ENCODE measurements at regions not wholly inside any gene's neighbourhood (a gene's known extent, or its start where the extent isn't known, plus 50 kb on each side); places are given as distances from the start of the nearest gene placed in this dataset.

DNA sequence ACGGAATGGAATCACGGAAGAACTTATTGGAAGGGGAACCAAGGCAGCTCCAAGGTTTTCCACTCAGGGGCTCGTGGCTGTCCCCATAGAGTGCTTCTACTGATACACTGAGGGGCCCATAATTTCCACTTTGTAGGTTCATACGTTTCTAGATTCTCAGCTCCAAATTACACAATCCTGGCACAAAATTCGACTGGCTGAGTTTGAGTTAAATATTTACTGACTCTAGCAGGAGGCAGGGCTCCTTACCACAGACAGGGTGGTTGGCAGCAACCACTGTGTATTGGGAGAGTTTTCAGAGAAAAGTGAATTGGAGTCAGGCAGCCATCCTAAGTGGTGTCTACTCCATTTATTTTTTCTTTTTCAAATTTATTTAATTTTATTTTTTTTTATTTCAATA, 55.4 kb upstream of the SEC61G start:
- DNase-seq: no peak

DNA sequence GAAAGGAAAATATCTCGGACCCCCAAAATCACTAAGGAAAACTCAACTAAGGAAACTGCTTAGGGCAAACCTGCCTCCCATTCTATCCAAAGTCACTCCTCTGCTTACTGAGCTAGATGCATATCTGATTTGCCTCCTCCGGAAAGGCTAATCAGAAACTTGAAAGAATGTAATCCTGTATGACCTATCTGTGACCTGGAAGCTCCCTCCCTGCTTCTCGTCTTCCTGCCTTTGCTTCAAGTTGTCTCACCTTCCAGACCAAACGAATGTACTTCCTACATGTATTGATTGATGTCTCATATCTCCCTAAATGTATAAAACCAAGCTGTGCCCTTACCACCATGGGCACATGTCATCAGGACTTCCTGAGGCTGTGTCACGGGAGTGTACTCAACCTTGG, 58.1 kb upstream of the SEC61G start:
- no peak for DNase-seq
- no peak for TF ChIP-seq CTCF (IDR thresholded peaks at IDR 0.05)
- Mint-ChIP-seq H3K27ac (no peak overlapping the region), H3K36me3 (ENCODE audit: low read depth) (no peaks in the 10 kb centered on the region), H3K27me3 (ENCODE audit: insufficient read depth) (peaks cover 21% of the 10 kb centered on the region), H3K4me1 (ENCODE audit: low read depth) (peaks cover 2% of the 10 kb centered on the region), H3K4me3 (no peak overlapping the region), H3K9me3 (no peaks in the 10 kb centered on the region)

More for the DNA sequence above, 55.4 kb upstream of the SEC61G start:
- Mint-ChIP-seq H3K4me1 (ENCODE audit: low read depth) (peaks cover 27% of the 10 kb centered on the region), H3K4me3 (no peak overlapping the region), H3K36me3 (ENCODE audit: low read depth) (no peaks in the 10 kb centered on the region), H3K27me3 (ENCODE audit: insufficient read depth) (peaks cover 21% of the 10 kb centered on the region), H3K27ac (no peak overlapping the region), H3K9me3 (no peaks in the 10 kb centered on the region)
- TF ChIP-seq CTCF (IDR thresholded peaks at IDR 0.05): no peak

DNA sequence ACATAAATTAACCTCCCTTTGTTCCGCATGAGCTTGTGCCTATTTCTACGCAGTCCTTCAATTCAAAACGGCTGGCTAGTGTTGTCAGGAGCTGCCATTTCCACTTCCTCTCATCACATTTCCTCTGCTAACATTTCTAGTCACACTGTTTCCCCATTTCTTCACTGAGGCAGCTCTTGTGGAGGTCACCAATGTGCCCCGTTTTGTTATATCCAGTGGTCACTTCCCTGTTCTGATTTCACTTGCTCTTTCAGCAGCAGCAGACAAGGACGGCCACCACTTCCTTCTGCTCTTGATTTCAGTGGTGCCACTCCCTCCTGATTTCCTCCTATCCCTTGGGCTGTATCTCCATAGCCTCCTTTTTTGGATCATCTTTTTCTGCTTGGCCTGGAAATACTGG, 64.8 kb upstream of the SEC61G start:
- Mint-ChIP-seq H3K4me3 (no peak overlapping the region), H3K27ac (no peak overlapping the region), H3K36me3 (ENCODE audit: low read depth) (no peaks in the 10 kb centered on the region; the same call in none of the 2 replicates), H3K27me3 (ENCODE audit: insufficient read depth) (peaks cover 4% of the 10 kb centered on the region), H3K9me3 (peaks cover 11% of the 10 kb centered on the region), H3K4me1 (ENCODE audit: low read depth) (peaks cover 9% of the 10 kb centered on the region)
- DNase-seq: no peak
- no peak for TF ChIP-seq CTCF (IDR thresholded peaks at IDR 0.05)

DNA sequence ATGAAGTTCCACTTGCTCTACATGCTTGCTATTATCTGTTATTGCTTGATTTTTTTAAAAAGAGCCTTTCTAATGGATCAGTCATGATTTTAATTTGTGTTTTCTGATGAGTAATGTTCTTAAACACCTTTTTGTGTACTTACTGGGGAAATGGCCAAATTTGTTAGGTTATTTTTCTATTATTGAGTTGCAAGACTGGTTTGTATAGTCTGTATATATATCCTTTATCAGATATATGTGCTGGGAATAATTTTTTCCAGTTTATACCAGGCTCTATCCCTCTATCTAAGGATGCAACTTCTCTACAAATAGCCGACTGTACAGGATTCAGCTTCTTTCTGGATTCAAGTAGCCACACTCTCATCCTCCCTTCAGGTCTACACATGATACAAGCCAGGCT, 65.6 kb upstream of the SEC61G start:
- no peak overlapping the region for H3K4me3 Mint-ChIP-seq
- no peak overlapping the region for H3K27ac Mint-ChIP-seq
- no peak for TF ChIP-seq CTCF (IDR thresholded peaks at IDR 0.05)
- peaks cover 11% of the 10 kb centered on the region for H3K9me3 Mint-ChIP-seq
- H3K4me1 Mint-ChIP-seq (ENCODE audit: low read depth): peaks cover 9% of the 10 kb centered on the region
- DNase-seq: no peak
- peaks cover 5% of the 10 kb centered on the region for H3K36me3 Mint-ChIP-seq (ENCODE audit: low read depth)
- H3K27me3 Mint-ChIP-seq (ENCODE audit: insufficient read depth): peaks cover 4% of the 10 kb centered on the region

- no peak for DNase-seq
- Mint-ChIP-seq H3K36me3 (ENCODE audit: low read depth) (peaks cover 5% of the 10 kb centered on the region), H3K4me1 (ENCODE audit: low read depth) (peaks cover 9% of the 10 kb centered on the region), H3K4me3 (no peak overlapping the region), H3K27me3 (ENCODE audit: insufficient read depth) (peaks cover 4% of the 10 kb centered on the region), H3K9me3 (peaks cover 11% of the 10 kb centered on the region), H3K27ac (no peak overlapping the region)
- TF ChIP-seq CTCF (IDR thresholded peaks at IDR 0.05): no peak
Observed at GRCh38 chr7:54825368-54825767, 66.4 kb upstream of the SEC61G start.

DNA sequence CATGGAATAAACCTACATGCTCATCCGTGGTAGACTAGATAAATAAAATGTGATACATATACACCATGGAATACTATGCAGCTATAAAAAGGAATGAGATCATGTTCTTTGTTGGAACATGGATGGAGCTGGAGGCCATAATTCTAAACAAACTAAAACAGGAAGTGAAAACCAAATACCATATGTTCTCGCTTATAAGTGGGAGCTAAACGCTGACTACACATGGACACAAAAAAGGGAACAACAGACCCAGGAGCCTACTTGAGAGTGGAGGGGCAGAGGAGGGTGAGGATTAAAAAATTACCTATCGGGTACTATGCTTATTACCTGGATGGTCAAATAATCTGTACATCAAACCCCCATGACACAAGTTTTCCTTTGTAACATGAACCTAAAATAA, 68.7 kb upstream of the SEC61G start:
- peaks cover 11% of the 10 kb centered on the region for H3K9me3 Mint-ChIP-seq
- no peak for DNase-seq
- H3K4me3 Mint-ChIP-seq: no peak overlapping the region
- H3K27me3 Mint-ChIP-seq (ENCODE audit: insufficient read depth): peaks cover 4% of the 10 kb centered on the region
- TF ChIP-seq CTCF (IDR thresholded peaks at IDR 0.05): no peak
- no peak overlapping the region for H3K27ac Mint-ChIP-seq
- H3K4me1 Mint-ChIP-seq (ENCODE audit: low read depth): peaks cover 24% of the 10 kb centered on the region
- H3K36me3 Mint-ChIP-seq (ENCODE audit: low read depth): peaks cover 5% of the 10 kb centered on the region

Measured in HFFc6 (cell line).